ENCODE measurements at regions not wholly inside any gene's neighbourhood (a gene's known extent, or its start where the extent isn't known, plus 50 kb on each side); places are given as distances from the start of the nearest gene placed in this dataset.

DNA sequence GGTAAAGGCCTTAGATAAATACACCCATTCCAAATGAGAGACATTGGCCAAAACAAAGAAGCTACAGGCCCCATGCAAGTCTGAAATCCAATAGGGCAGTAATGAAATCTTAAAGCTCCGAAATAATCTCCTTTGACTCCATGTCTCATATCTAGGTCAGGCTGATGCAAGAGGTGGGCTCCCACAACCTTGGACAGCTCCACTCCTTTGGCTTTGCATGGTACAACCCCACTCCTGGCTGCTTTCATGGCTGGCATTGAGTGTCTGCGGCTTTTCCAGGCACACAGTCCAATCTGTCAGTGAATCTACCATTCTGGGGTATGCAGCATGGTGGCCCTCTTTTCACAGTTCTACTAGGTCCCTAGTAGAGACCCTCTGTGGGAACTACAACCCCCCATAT lies 762.5 kb downstream of the LIG4 start:
- no peak for DNase-seq

DNA sequence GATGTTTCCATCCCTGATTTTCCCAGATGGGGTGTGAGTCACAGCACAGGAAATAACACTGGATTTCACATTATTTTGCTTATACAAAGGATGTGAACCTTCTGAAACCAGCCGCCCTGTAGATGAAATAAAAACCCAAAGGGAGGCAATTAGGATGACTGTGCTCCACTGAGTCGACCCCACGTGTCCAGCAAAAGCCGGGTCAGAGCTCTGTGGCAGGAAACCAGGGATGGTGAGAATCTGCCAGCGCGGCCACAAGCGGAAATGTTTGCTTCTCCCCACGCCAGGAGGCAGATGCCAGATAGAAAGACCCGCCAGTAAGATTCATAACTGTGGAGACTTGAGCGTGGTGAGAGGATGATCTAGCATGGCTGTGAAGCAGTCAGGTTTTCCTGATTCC lies 764.4 kb downstream of the LIG4 start:
- DNase-seq = no peak

DNA sequence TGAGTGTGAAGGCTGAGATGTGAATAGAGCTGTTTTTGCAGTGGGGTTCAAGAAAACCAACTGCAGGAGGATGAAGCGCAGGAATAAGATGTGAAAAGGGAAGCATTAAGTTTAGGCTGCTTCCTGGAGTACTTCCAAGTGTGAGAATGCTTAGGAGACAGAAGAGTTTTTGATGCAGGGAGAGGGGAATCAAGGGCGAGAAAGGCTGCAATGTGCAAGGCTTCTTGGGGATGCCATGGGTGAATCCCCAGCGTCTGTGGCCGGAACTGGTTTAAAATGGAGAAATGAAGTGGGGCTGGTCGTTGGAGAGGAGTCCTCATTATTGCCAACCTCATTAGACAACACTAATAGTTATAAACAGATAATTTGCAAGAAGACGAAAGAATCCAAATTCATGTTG lies 764.9 kb downstream of the LIG4 start:
- DNase-seq = no peak

GRCh38 chr13:107447591-107447990 lies 767.7 kb downstream of the LIG4 start:
- no peak for DNase-seq

DNA sequence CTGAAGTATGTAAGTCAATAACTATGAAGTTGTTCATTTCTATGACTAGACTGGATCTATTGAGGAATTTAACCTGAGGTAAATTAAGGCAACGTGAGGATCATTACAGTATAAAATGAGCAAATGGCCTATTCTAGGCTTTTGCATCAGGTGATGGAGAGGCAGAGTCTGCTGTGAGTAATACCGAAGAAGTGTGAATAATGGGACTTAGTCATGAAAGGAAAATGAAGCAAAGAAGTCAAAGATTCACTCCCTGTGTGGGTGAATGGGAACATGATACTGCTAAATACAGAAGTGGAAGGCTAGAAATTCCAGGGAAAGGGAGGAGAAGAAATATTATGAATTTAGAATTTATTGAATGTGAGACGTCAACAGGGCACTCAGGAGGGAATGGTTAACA lies 774.1 kb downstream of the LIG4 start:
- no peak for DNase-seq

DNA sequence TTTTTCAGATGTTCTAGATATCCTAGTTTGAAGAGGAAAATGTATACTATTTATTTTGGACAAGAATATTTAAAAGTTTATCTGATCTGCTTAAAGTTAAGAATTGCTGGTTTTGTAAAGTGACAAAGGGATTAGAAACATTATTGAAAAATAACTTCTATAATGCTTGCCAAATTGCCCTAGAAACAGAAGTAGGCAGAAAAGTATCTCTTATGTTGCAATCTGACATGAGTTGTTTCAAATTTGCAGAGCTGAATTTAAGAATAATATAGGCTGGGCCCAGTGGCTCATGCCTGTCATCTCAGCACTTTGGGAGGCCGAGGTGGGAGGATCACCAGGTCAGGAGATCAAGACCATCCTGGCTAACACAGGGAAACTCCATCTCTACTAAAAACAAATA lies 777.1 kb downstream of the LIG4 start:
- DNase-seq = no peak

- no peak for DNase-seq
These were observed 781.0 kb downstream of the LIG4 start for GRCh38 chr13:107434347-107434746.

DNA sequence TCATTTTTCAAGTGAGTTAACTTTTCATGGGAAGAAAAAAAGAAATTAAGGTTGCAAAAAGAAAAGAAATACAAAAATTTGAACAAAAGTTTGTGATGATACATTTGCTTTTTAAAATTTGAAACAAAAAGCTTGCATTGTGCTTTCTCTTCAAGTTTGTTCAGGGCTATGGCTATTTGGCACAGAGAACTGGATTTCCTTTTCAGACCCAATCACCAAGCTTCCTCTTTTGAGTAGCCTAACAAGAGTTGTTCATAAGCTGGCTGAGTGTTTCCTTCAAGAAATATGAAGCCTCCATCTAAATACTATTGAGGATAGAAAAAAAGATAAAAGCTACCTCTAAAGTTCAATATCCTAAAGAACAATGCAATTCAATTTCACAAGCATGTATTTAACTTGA lies 787.8 kb downstream of the LIG4 start:
- DNase-seq = no peak

GRCh38 chr13:107422421-107422820 lies 792.9 kb downstream of the LIG4 start:
- no peak for DNase-seq

DNA sequence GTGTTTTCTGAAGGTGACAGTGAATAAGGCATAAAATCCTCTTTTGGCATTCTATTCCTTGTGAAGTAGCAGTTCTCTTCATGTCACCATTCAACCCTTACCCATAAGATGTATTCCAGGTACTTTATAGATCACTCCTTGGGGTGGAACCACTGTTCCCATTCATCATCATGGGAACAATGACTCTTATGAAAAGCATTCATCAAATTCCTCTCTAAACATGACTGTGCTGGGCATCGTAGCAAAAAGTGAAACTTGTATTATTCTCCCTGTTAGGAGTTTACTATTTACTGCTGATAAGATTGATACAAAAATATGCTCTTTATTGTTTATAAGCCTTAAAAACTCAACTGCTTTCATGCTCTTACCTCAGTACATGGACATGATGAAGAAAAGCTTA lies 793.4 kb downstream of the LIG4 start:
- no peak for DNase-seq

DNA sequence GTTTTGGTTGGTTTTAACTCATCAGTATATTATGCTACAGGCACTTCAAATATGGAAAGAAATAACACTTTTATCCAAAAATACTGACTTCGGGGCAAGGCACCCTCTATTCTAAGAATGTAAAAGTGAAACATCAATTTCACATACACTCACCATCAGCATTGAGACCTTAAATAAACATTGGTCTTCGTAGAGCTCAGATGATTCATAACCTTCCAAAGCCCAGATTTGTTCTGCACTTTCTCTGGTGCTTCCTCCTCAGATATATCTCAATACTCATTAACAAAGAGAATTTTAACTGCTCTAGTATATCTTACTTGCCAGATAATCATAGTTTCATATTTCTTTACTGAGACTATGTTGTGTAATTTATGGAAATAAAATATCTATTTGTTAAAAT lies 794.3 kb downstream of the LIG4 start:
- no peak for DNase-seq

DNA sequence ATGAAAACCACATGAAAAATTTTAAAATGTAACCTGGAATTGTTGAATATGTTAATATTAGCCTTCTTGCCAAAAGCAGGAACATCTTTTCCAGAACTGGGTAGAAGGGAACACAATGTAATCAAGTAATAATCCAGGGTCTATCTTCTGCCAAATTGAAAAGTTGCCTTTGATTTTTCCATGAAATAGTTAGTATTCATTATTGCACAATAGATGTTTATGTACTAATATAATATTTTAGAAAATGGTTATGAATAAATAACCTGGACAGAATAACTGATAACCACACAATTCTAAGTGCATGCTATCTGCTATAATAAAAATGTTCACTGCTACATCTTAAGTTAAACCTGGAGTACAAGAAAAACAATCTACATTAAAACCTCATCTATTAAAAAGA lies 802.3 kb downstream of the LIG4 start:
- no peak for DNase-seq

GRCh38 chr13:107407074-107407473 lies 808.3 kb downstream of the LIG4 start:
- no peak for DNase-seq

DNA sequence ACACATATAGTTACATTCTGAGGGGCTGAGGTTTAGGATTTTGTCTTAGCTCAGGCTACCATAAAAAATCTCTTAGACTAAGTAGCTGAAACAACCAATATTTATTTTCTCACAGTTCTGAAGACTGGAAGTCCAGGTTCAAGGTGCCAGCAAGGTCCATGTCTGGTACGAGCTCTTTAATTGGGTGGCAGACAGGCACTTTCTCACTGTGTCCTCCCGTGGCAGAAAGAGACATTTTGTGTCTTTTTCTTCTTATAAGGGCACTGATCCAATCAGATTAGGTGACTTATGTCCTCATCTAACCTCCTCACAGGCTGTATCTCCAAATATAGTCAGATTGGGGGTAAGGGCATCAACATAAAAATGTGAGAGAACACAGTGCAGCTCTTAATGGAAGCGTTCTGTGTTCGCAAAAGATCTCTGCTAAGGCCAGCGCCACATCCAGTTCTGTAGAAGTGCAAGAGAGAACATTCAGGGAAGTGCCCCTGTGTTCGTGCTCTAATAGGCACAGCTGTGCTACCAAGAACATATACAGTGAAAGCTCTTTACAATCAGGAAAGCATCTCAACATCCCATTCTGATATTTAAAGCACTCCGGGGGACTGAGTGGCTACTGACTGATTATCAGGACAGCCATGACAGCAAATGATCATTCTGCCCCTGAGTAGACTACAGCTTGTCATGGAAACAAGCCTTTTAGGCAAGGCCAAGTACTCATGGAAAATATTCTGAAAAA lies 819.2 kb downstream of the LIG4 start:
- no peak for DNase-seq

DNA sequence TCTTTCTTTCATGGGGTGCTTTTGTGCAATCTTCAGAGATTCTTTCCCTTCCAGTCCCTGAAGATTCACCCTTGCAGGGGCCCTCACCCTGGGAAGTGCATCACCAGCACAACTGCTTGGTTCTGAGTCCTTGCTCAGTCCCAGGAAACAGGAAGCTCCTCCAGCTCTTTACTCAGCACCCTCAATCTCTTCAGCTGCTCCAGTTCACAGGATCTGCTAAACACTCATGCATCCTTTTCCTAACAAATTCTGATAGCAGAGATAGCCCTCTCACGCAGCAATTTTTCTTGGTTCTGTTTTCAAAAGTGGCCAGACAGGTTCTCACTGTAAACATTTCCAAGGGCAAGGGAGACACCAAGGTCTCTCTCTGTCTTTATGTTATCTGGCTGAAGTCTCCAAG lies 823.1 kb downstream of the LIG4 start:
- DNase-seq = no peak

- no peak for DNase-seq
These were observed 819.6 kb upstream of the ARGLU1 start for GRCh38 chr13:107387525-107387924.

GRCh38 chr13:107379407-107380155 lies 811.6 kb upstream of the ARGLU1 start:
- DNase-seq = no peak

DNA sequence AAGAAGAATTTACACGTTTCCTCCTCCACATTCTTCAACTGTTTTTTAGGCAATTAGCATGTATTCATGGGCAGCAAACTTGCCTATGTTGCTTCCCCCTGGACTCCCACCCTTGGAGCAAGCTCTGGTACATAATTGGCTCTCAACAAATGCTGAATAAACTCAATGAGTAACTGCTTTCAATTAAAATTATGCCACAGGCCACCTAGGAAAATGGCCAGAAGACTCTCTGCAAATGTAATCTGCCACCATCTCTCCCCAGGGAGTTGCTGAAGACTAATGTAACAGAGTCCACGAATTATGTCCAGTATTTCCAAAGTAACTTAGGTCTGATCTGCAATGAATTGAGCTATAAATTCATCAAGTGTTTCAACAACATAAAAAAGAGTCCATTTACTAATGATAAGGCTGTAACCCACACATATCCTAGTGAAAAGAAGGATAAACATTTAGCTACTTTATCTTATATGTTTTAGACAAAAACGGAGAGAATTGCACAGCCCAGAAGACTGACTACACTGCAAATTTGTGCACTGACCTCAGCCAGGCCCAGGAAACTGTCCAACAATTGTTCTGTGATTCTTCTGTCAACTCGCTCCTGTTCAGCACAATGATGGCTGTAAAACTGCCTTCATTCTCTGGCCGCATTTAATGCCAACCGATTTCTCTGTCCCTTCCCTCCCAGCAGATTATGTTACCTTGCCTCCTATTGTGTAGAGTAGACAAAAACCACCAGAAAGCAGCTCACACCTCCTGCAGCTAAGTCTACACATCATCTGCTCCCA lies 808.6 kb upstream of the ARGLU1 start:
- no peak for DNase-seq

DNA sequence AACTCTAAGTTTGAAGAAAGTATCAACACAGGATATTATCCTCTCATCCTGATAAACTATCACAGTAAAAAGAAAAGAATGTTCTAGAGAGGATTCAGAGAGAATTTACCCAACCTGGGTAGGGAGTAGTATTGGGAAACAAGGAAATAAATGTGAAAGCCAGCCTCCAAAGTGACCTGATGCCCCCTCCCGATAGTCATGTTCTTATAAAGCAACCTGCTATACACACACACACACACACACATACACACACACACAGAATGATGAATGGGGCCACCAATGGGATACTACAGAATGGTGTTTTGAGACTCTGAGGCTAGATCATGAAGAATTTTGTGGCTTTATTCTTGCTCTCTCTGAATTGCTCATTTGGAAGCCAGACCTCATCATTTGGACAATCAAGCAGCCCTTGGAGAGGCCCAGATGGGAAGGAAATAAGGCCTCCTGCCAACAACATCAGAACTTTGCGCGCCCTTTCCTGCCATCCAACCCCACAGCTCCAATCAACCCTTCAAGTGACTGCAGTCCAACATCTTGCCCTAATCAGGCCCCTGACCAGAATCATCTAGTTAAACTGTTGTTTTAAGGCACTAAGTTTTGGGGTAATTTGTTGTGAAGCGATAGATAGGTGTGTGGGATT lies 807.9 kb upstream of the ARGLU1 start:
- no peak for DNase-seq

- DNase-seq = no peak
These were observed 806.1 kb upstream of the ARGLU1 start for GRCh38 chr13:107374038-107374437.

GRCh38 chr13:107373551-107373950 lies 805.6 kb upstream of the ARGLU1 start:
- DNase-seq = no peak

- no peak for DNase-seq
These were observed 802.3 kb upstream of the ARGLU1 start for GRCh38 chr13:107370015-107370785.

GRCh38 chr13:107367258-107367657 lies 799.3 kb upstream of the ARGLU1 start:
- no peak for DNase-seq

Measured in DMS 273 treated with DMSO at 0.1 percent for 48 hours (cell line).